HepG2 (cell line): ENCODE measurements at regions not wholly inside any gene's neighbourhood (a gene's known extent, or its start where the extent isn't known, plus 50 kb on each side); places are given as distances from the start of the nearest gene placed in this dataset.

ENCODE experiments used
- ATAC-seq: fragments of 200-7000 bp; cut with Tn5 transposase; 3 replicates; pipeline ENCODE4 v1.9.1; 2020; ENCODE audit warnings: mild to moderate bottlenecking, moderate library complexity
- BruUV-seq: library from RNA; stranded (reverse); fragments of 400-500 nt; replicated peaks from 2 replicates; lab custom pipeline; 2021; lab: Mats Ljungman, UMichigan
- CTCF ChIA-PET: fragments of 300-600 bp; formaldehyde crosslinking; extraction: SDS; loops from one replicate; lab custom pipeline; 2021; ENCODE audit warnings: low total read pairs, inconsistent platforms, low intra/inter-chr PET ratio; lab: Yijun Ruan, JAX
- POLR2A ChIA-PET: fragments of 350-600 bp; sonication (Branson Sonifier 250); formaldehyde crosslinking; loops from one replicate; lab custom pipeline; 2020; ENCODE audit warnings: antibody characterized with exemption, inconsistent platforms; lab: Yijun Ruan, JAX
- DNase-seq: peaks from one replicate; pipeline ENCODE4 v3.0.0-alpha.2; 2015; ENCODE audit warnings: low spot score
- FAIRE-seq: peaks from 3 replicates; lab custom pipeline; 2011; peaks lifted over from hg19 to GRCh38; lab: Jason Lieb, UNC
- H2AFZ ChIP-seq: one replicate; pipeline ENCODE4 v1.6.1; 2011; ENCODE audit warnings: low read length, inconsistent platforms
- H3K27ac ChIP-seq: fragments of 300-600 bp; 3 replicates; pipeline ENCODE4 v1.8.0; 2011; ENCODE audit warnings: mixed run types, mild to moderate bottlenecking, mixed read lengths, low read length, inconsistent platforms; ENCODE audit not compliant: insufficient read depth; ENCODE audit errors: extremely low read length
- H3K27me3 ChIP-seq, 2 experiments: fragments of 200-600 bp in 1 of 2; 2 replicates in 1 of 2; 3 replicates in 1 of 2; pipeline versions ENCODE4 v1.6.0 to v1.8.0; 2011; ENCODE audit warnings: low read length in 2 of 2, mild to moderate bottlenecking in 2 of 2, moderate library complexity in 2 of 2, inconsistent platforms in 1 of 2; ENCODE audit not compliant: insufficient read depth in 2 of 2, control insufficient read depth in 1 of 2
- H3K36me3 ChIP-seq, 2 experiments: fragments of 200-600 bp in 1 of 2; replicated peaks in 1 of 2; 2 replicates in 1 of 2; 3 replicates in 1 of 2; pipeline versions ENCODE4 v1.5.1 to v1.8.0; 2011; ENCODE audit warnings: low read length in 2 of 2, inconsistent platforms in 1 of 2; ENCODE audit not compliant: insufficient read depth in 2 of 2, control insufficient read depth in 1 of 2
- H3K4me1 ChIP-seq: 2 replicates; pipeline ENCODE4 v1.5.1; 2012; ENCODE audit warnings: low read length, inconsistent platforms; ENCODE audit not compliant: insufficient read depth
- H3K4me2 ChIP-seq: 2 replicates; pipeline ENCODE4 v1.6.0; 2011; ENCODE audit warnings: low read depth, low read length, inconsistent platforms
- H3K4me3 ChIP-seq, 3 experiments: fragments of 200-600 bp in 1 of 3; sonication (generic), shearing (Covaris generic) in 1 of 3; replicated peaks in 1 of 3; 2 replicates each; pipeline ENCODE4 v1.5.1; 2011 to 2016; ENCODE audit warnings: low read length in 3 of 3, inconsistent platforms in 2 of 3, low read depth in 2 of 3, mild to moderate bottlenecking in 2 of 3, control low read depth in 1 of 3, mixed read lengths in 1 of 3; ENCODE audit not compliant: insufficient read depth in 1 of 3
- H3K79me2 ChIP-seq: one replicate; pipeline ENCODE4 v1.6.1; 2011; ENCODE audit warnings: low read length, inconsistent platforms; ENCODE audit not compliant: insufficient read depth
- H3K9ac ChIP-seq: 2 replicates; pipeline ENCODE4 v1.6.0; 2011; ENCODE audit warnings: mild to moderate bottlenecking, low read depth, low read length, inconsistent platforms; ENCODE audit not compliant: insufficient read depth
- H3K9me3 ChIP-seq: 2 replicates; pipeline ENCODE4 v1.5.1; 2012; ENCODE audit warnings: mild to moderate bottlenecking, low read length
- H4K20me1 ChIP-seq: 2 replicates; pipeline ENCODE4 v1.6.0; 2011; ENCODE audit warnings: inconsistent platforms, mild to moderate bottlenecking, low read length, moderate library complexity; ENCODE audit not compliant: insufficient read depth
- MLX ChIP-seq: IDR thresholded peaks from 2 replicates; pipeline ENCODE4 v1.6.1; 2016
- PAX8 ChIP-seq: sonication (generic); formaldehyde crosslinking; IDR thresholded peaks from 2 replicates; pipeline ENCODE4 v1.8.0; 2022; ENCODE audit warnings: mild to moderate bottlenecking, missing genetic modification reagents, borderline replicate concordance
- PAXIP1 ChIP-seq: sonication (generic); formaldehyde crosslinking; conservative IDR thresholded peaks from 2 replicates; pipeline ENCODE4 v1.4.0; 2020; ENCODE audit warnings: mild to moderate bottlenecking, missing genetic modification reagents, moderate library complexity
- SMC3 ChIP-seq: IDR thresholded peaks from 2 replicates; pipeline ENCODE4 v1.6.1; 2011; ENCODE audit warnings: low read length, improper control_type of control experiment
- THYN1 ChIP-seq: sonication (generic); formaldehyde crosslinking; IDR thresholded peaks from 2 replicates; pipeline ENCODE4 v1.8.1; 2023; ENCODE audit warnings: low read depth, mild to moderate bottlenecking, moderate library complexity, missing genetic modification reagents, borderline replicate concordance
- YEATS4 ChIP-seq: sonication (generic); formaldehyde crosslinking; IDR thresholded peaks from 2 replicates; pipeline ENCODE4 v1.4.0; 2020; ENCODE audit warnings: missing genetic modification reagents, borderline replicate concordance
- ZNF562 ChIP-seq: sonication (generic); formaldehyde crosslinking; IDR thresholded peaks from 2 replicates; pipeline ENCODE4 v1.8.0; 2022; ENCODE audit warnings: missing genetic modification reagents, borderline replicate concordance
- ZSCAN12 ChIP-seq: sonication (generic); formaldehyde crosslinking; IDR thresholded peaks from 2 replicates; pipeline ENCODE4 v1.9.0; 2021; ENCODE audit warnings: mild to moderate bottlenecking, missing genetic modification reagents
- in situ Hi-C: cut with HindIII; loops from 2 replicates; pipeline ENCODE4 v1.10.0; 2017; ENCODE audit warnings: low pct_unique_long_range_greater_than_20kb; ENCODE audit not compliant: extremely low pct_ligation_motif_present
- intact Hi-C: fragments of 100-400 bp; cut with micrococcal nuclease; formaldehyde crosslinking; loops from one replicate; pipeline ENCODE4 v1.10.0; 2022; ENCODE audit not compliant: unreplicated experiment
- TF ChIP-seq, protein P1 (sequence below): sonication (generic); formaldehyde crosslinking; IDR thresholded peaks from 2 replicates; pipeline ENCODE4 v1.4.0; 2020; ENCODE audit warnings: missing genetic modification reagents, mild to moderate bottlenecking, borderline replicate concordance
- TF ChIP-seq, protein P2 (sequence below): sonication (generic); formaldehyde crosslinking; IDR thresholded peaks from 2 replicates; pipeline ENCODE4 v1.5.0; 2020; ENCODE audit warnings: missing genetic modification reagents, mild to moderate bottlenecking, borderline replicate concordance
- TF ChIP-seq, protein P3 (sequence below): sonication (generic); formaldehyde crosslinking; IDR thresholded peaks from 2 replicates; pipeline ENCODE4 v1.5.1; 2020; ENCODE audit warnings: mild to moderate bottlenecking, missing genetic modification reagents, moderate library complexity

GRCh38 chr10:119996944-119997343 lies 104.4 kb downstream of the SEC23IP start:
- POLR2A ChIA-PET, result no interaction called here
- ATAC-seq, result no peak
- no peak for TF ChIP-seq ZSCAN12
- TF ChIP-seq, protein P1, sequence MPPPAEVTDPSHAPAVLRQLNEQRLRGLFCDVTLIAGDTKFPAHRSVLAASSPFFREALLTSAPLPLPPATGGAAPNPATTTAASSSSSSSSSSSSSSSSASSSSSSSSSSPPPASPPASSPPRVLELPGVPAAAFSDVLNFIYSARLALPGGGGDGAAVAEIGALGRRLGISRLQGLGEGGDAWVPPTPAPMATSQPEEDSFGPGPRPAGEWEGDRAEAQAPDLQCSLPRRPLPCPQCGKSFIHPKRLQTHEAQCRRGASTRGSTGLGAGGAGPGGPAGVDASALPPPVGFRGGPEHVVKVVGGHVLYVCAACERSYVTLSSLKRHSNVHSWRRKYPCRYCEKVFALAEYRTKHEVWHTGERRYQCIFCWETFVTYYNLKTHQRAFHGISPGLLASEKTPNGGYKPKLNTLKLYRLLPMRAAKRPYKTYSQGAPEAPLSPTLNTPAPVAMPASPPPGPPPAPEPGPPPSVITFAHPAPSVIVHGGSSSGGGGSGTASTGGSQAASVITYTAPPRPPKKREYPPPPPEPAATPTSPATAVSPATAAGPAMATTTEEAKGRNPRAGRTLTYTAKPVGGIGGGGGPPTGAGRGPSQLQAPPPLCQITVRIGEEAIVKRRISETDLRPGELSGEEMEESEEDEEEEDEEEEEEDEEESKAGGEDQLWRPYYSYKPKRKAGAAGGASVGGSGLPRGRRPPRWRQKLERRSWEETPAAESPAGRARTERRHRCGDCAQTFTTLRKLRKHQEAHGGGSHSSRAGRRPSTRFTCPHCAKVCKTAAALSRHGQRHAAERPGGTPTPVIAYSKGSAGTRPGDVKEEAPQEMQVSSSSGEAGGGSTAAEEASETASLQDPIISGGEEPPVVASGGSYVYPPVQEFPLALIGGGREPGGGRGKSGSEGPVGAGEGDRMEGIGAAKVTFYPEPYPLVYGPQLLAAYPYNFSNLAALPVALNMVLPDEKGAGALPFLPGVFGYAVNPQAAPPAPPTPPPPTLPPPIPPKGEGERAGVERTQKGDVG (CRISPR knock-in tag), result no peak
- TF ChIP-seq THYN1, result no peak
- TF ChIP-seq YEATS4 (CRISPR knock-in tag), result no peak
- no peak for TF ChIP-seq PAXIP1 (CRISPR knock-in tag)
- TF ChIP-seq SMC3, result no peak
- no peak for TF ChIP-seq PAX8 (CRISPR knock-in tag)
- no peak for TF ChIP-seq MLX (CRISPR knock-in tag)
- TF ChIP-seq, protein P2, sequence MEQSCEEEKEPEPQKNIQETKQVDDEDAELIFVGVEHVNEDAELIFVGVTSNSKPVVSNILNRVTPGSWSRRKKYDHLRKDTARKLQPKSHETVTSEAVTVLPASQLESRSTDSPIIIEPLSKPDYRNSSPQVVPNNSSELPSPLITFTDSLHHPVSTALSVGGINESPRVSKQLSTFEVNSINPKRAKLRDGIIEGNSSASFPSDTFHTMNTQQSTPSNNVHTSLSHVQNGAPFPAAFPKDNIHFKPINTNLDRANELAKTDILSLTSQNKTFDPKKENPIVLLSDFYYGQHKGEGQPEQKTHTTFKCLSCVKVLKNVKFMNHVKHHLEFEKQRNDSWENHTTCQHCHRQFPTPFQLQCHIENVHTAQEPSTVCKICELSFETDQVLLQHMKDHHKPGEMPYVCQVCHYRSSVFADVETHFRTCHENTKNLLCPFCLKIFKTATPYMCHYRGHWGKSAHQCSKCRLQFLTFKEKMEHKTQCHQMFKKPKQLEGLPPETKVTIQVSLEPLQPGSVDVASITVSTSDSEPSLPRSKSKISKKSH (CRISPR knock-in tag), result no peak
- TF ChIP-seq, protein P3, sequence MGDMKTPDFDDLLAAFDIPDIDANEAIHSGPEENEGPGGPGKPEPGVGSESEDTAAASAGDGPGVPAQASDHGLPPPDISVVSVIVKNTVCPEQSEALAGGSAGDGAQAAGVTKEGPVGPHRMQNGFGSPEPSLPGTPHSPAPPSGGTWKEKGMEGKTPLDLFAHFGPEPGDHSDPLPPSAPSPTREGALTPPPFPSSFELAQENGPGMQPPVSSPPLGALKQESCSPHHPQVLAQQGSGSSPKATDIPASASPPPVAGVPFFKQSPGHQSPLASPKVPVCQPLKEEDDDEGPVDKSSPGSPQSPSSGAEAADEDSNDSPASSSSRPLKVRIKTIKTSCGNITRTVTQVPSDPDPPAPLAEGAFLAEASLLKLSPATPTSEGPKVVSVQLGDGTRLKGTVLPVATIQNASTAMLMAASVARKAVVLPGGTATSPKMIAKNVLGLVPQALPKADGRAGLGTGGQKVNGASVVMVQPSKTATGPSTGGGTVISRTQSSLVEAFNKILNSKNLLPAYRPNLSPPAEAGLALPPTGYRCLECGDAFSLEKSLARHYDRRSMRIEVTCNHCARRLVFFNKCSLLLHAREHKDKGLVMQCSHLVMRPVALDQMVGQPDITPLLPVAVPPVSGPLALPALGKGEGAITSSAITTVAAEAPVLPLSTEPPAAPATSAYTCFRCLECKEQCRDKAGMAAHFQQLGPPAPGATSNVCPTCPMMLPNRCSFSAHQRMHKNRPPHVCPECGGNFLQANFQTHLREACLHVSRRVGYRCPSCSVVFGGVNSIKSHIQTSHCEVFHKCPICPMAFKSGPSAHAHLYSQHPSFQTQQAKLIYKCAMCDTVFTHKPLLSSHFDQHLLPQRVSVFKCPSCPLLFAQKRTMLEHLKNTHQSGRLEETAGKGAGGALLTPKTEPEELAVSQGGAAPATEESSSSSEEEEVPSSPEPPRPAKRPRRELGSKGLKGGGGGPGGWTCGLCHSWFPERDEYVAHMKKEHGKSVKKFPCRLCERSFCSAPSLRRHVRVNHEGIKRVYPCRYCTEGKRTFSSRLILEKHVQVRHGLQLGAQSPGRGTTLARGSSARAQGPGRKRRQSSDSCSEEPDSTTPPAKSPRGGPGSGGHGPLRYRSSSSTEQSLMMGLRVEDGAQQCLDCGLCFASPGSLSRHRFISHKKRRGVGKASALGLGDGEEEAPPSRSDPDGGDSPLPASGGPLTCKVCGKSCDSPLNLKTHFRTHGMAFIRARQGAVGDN (CRISPR knock-in tag), result no peak
- no peak for TF ChIP-seq ZNF562 (CRISPR knock-in tag)

More at GRCh38 chr10:119996944-119997343, 104.4 kb downstream of the SEC23IP start:
- no peaks in the 10 kb centered on the region for H3K9me3 ChIP-seq
- no peak overlapping the region for H3K9ac ChIP-seq
- H3K4me3 ChIP-seq, result no peak overlapping the region
- BruUV-seq, result no TSS peak
- in situ Hi-C loops (no loop called here), intact Hi-C loops (no loop called here)
- H3K27me3 ChIP-seq, result peaks cover 0 to under 1% of the 10 kb centered on the region in 2 experiments; a peak in 2 of 5 replicates
- no peak overlapping the region for H3K4me2 ChIP-seq
- no peaks in the 10 kb centered on the region for H3K36me3 ChIP-seq
- H3K27ac ChIP-seq, result no peak overlapping the region
- FAIRE-seq (no peak), DNase-seq (no peak)
- CTCF ChIA-PET, result no interaction called here
- H2AFZ ChIP-seq, result no peak overlapping the region
- H3K79me2 ChIP-seq, result no peaks in the 10 kb centered on the region
- no peaks in the 10 kb centered on the region for H4K20me1 ChIP-seq
- no peaks in the 10 kb centered on the region for H3K4me1 ChIP-seq
